ENCODE measurements at regions not wholly inside any gene's neighbourhood (a gene's known extent, or its start where the extent isn't known, plus 50 kb on each side); places are given as distances from the start of the nearest gene placed in this dataset.
"Not testable (repeated sequence)": the region's sequence is repeated elsewhere in the genome, so short reads cannot be mapped to it uniquely, and the experiment has no call there.

DNA sequence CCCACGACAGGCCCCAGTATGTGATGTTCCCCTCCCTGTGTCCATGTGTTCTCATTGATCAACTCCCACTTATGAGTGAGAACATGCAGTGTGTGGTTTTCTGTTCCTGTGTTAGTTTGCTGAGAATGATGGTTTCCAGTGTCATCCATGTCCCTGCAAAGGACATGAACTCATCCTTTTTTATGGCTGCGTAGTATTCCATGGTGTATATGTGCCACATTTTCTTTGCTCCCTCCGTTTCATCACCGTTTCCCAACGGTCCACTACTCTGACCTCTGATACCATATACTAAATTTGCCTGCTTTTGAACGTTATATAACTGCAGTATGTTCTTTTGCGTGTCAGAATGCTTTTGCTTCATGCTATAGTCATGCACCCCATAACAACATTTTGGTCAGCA is 94.0 kb upstream of the SCAF8 start:
- DNase-seq: not testable (repeated sequence)

GRCh38 chr6:154648188-154648887 is 84.9 kb upstream of the SCAF8 start:
- no peak for DNase-seq

GRCh38 chr6:154648888-154649205 is 84.4 kb upstream of the SCAF8 start:
- DNase-seq: no peak

GRCh38 chr6:154649721-154650120 is 83.5 kb upstream of the SCAF8 start:
- DNase-seq: no peak

GRCh38 chr6:154650351-154650750 is 82.9 kb upstream of the SCAF8 start:
- no peak for DNase-seq

DNA sequence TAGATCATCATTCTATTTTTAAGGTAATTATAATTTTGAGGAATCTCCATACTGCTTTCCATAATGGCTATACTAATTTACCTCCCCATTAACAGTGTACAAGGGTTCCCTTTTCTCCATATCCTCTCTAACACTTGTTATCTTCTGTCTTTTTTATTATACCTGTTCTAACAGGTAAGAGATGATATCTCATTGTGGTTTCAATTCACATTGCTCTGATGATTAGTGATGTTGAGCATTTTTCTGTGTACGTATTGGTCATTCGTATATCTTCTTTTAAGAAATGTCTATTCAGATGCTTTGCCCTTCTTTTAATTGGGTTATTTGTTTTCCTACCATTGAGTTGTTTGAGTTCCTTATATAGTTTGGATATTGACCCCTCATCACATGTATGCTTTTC is 81.6 kb upstream of the SCAF8 start:
- no peak for DNase-seq

DNA sequence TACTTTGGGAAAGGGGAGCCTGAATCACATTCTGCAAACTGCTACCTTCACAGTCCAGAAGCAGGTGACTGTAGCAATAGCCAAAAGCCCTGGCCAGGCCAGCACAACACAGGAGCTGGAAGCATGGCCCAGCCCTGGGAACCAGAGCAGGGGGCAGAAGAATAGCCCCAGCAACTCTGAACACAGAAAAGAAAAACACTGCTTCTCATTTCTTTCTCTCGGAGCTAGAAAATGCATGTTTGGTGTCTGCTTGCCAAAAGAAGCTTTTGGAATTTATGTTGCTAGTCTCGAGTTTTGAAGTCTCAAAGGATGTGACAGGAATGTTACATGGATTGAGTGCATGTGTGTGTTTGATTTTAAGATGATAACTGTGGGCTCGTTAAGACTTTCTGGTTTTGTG is 79.8 kb upstream of the SCAF8 start:
- no peak for DNase-seq

GRCh38 chr6:154653853-154654252 is 79.4 kb upstream of the SCAF8 start:
- DNase-seq: no peak

DNA sequence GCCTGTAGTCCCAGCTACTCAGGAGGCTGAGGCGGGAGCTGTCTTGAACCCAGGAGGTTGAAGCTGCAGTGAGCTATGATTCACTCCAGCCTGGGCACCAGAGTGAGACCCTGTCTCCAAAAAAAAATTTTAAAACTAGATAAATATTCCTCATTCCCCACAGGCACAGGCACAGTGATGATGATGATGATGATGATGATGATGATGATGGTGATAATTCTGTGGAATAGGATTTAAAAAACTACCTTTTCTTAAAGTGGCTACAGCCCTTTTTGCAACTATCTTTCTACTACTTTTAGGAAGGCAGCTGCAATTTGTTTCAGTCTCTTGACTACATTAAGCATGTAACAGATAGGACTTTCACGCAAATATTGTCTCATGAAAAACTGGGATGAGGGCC is 76.6 kb upstream of the SCAF8 start:
- no peak for DNase-seq

DNA sequence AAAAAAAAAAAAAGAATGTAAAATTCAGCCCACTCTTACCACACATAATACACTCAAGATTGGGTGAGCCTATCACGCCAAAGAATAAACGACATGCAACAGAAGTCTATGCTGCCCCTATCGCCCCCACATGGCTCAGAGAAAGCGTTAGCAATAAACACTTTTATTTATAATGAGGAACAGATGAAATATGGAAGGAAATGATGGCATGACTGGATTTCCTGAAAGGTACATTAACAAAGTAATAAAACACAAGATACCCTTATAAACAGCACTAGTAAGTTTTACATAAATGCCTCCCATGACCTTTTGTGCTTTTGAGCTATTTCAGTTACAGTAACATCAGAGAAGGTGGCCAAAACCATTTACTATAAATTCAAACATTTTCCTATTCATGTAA is 71.4 kb upstream of the SCAF8 start:
- no peak for DNase-seq

GRCh38 chr6:154664287-154664686 is 68.9 kb upstream of the SCAF8 start:
- no peak for DNase-seq

DNA sequence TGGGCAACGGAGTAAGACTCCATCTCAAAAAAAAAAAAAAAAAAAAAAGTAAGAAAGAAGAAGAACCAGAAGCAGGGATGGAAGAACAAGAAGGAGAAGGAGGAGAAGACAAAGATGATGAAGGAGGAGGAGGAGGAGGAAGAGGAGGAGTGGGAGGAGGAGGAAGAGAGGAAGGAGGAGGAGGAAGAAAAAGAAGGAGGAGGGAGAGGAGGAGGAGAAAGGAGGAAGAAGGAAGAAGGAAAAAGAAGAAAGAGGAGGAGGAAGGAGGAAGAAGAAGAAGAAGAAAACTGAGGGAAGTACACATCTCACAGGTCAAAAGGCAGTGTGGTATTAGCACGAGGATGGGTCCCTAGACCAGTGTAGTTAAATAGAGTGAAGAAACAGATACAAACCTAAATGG is 65.1 kb upstream of the SCAF8 start:
- no peak for DNase-seq

DNA sequence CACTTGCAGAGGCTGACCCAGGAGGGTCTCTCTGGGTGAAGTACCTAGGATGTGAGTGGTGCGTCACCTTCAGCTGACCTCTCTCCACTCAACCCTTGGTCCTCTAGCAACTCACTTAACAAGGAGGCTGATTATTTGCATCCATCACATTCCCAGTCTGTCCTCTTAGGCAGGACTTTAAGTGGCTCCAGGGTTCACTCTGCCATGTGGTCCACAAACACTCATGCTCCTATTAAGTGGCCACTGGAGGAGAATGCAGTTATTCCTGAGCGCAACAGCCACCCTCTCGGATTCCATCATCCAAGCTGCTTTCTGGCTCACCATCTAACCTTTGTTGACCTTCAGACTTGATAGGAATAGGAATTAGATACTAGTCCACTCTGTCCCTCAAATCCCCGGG is 61.1 kb upstream of the SCAF8 start:
- DNase-seq: no peak

GRCh38 chr6:154673919-154674318 is 59.3 kb upstream of the SCAF8 start:
- no peak for DNase-seq

DNA sequence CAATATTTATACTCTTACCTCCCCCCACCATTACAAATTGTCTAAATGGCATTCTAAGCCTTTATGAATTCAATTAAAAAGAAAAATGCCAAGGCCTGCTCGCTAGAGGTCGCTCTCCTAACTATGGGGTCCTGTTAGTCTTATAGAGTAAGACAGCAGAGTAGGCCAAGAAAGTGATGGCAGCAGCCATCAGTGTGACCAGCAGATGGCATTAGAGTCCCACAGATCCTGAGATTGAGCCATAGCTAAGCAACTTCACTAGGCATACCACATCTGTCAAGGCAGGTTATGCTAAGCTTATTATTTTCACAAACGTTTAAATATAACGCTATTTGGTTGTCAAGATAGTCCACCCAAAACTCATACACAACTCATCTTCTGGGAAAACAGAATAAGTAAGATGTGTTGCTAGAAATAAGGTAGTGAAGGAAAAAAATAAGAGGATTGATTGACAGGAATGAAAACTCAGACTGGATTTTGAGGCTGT is 57.6 kb upstream of the SCAF8 start:
- peak; percentile 79 for DNase-seq

DNA sequence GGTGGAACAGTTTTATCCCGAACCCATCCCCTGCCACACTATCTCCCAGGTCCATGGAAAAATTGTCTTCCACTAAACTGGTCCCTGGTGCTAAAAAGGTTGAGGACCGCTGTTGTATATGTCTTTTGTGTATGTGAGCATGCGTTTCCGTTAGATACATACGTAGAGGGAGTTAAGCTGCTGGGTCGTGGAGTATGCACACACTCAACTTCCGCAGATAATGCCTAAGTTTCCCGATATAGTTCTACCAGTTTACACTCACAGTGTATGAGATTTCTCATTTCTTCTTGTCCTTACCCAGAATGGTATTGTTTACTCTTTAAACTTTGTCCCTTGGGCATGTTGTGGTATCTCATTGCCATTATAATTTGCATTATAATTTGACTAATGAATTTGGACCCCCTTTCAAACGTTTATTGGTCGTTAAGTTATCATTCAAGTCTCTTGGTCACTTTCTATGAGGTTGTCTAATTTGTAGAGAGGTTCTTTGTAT is 50.5 kb upstream of the SCAF8 start:
- no peak for DNase-seq

Measured in NCI-H2171 (cell line).